ENCODE measurements at regions not wholly inside any gene's neighbourhood (a gene's known extent, or its start where the extent isn't known, plus 50 kb on each side); places are given as distances from the start of the nearest gene placed in this dataset.

GRCh38 chr1:114292835-114293234 lies 139.2 kb upstream of the SYT6 start:
- TF ChIP-seq CTCF (IDR thresholded peaks at IDR 0.05) (no peak), POLR2A (IDR thresholded peaks at IDR 0.05) (no peak), POLR2AphosphoS5 (IDR thresholded peaks at IDR 0.05; ENCODE audit: insufficient read depth in 1 of 2, low read depth in 1 of 2) (no peak)
